ENCODE measurements at regions not wholly inside any gene's neighbourhood (a gene's known extent, or its start where the extent isn't known, plus 50 kb on each side); places are given as distances from the start of the nearest gene placed in this dataset.
"Not testable (repeated sequence)": the region's sequence is repeated elsewhere in the genome, so short reads cannot be mapped to it uniquely, and the experiment has no call there.

GRCh38 chr3:156050918-156051317 lies 69.5 kb upstream of the KCNAB1 start:
- Mint-ChIP-seq H3K36me3 (ENCODE audit: low read depth, unreplicated experiment) (peaks cover 4% of the 10 kb centered on the region), H3K27ac (ENCODE audit: unreplicated experiment) (no peak overlapping the region), H3K9me3 (ENCODE audit: unreplicated experiment) (peaks cover 5% of the 10 kb centered on the region), H3K4me3 (ENCODE audit: unreplicated experiment) (no peak overlapping the region), H3K27me3 (ENCODE audit: unreplicated experiment) (no peaks in the 10 kb centered on the region), H3K4me1 (ENCODE audit: unreplicated experiment) (no peaks in the 10 kb centered on the region)
- DNase-seq (ENCODE audit: low spot score): no peak
- TF ChIP-seq CTCF (IDR thresholded peaks at IDR 0.05; ENCODE audit: unreplicated experiment): no peak

- H3K27ac Mint-ChIP-seq (ENCODE audit: unreplicated experiment): no peak overlapping the region
- DNase-seq (ENCODE audit: low spot score): no peak
- no peak overlapping the region for H3K4me3 Mint-ChIP-seq (ENCODE audit: unreplicated experiment)
- H3K9me3 Mint-ChIP-seq (ENCODE audit: unreplicated experiment): peaks cover 5% of the 10 kb centered on the region
- TF ChIP-seq CTCF (IDR thresholded peaks at IDR 0.05; ENCODE audit: unreplicated experiment): no peak
- no peaks in the 10 kb centered on the region for H3K27me3 Mint-ChIP-seq (ENCODE audit: unreplicated experiment)
- H3K36me3 Mint-ChIP-seq (ENCODE audit: low read depth, unreplicated experiment): peaks cover 4% of the 10 kb centered on the region
- H3K4me1 Mint-ChIP-seq (ENCODE audit: unreplicated experiment): no peaks in the 10 kb centered on the region
These were observed 68.7 kb upstream of the KCNAB1 start for GRCh38 chr3:156051651-156052050.

GRCh38 chr3:156052115-156052514 lies 68.3 kb upstream of the KCNAB1 start:
- no peak for DNase-seq (ENCODE audit: low spot score)
- H3K27ac Mint-ChIP-seq (ENCODE audit: unreplicated experiment): no peak overlapping the region
- TF ChIP-seq CTCF (IDR thresholded peaks at IDR 0.05; ENCODE audit: unreplicated experiment): no peak
- H3K27me3 Mint-ChIP-seq (ENCODE audit: unreplicated experiment): no peaks in the 10 kb centered on the region
- H3K4me3 Mint-ChIP-seq (ENCODE audit: unreplicated experiment): no peak overlapping the region
- peaks cover 4% of the 10 kb centered on the region for H3K36me3 Mint-ChIP-seq (ENCODE audit: low read depth, unreplicated experiment)
- no peaks in the 10 kb centered on the region for H3K4me1 Mint-ChIP-seq (ENCODE audit: unreplicated experiment)
- peaks cover 5% of the 10 kb centered on the region for H3K9me3 Mint-ChIP-seq (ENCODE audit: unreplicated experiment)

GRCh38 chr3:156059950-156060501 lies 60.4 kb upstream of the KCNAB1 start:
- TF ChIP-seq CTCF (IDR thresholded peaks at IDR 0.05; ENCODE audit: unreplicated experiment): no peak
- H3K36me3 Mint-ChIP-seq (ENCODE audit: low read depth, unreplicated experiment): no peaks in the 10 kb centered on the region
- H3K27me3 Mint-ChIP-seq (ENCODE audit: unreplicated experiment): no peaks in the 10 kb centered on the region
- H3K4me1 Mint-ChIP-seq (ENCODE audit: unreplicated experiment): peaks cover 2% of the 10 kb centered on the region
- no peaks in the 10 kb centered on the region for H3K9me3 Mint-ChIP-seq (ENCODE audit: unreplicated experiment)
- no peak overlapping the region for H3K4me3 Mint-ChIP-seq (ENCODE audit: unreplicated experiment)
- DNase-seq (ENCODE audit: low spot score): no peak
- no peak overlapping the region for H3K27ac Mint-ChIP-seq (ENCODE audit: unreplicated experiment)

- not testable (repeated sequence) for H3K36me3 Mint-ChIP-seq (ENCODE audit: low read depth, unreplicated experiment); DNase-seq (ENCODE audit: low spot score); H3K27ac Mint-ChIP-seq (ENCODE audit: unreplicated experiment); H3K4me3 Mint-ChIP-seq (ENCODE audit: unreplicated experiment); H3K9me3 Mint-ChIP-seq (ENCODE audit: unreplicated experiment); H3K4me1 Mint-ChIP-seq (ENCODE audit: unreplicated experiment); H3K27me3 Mint-ChIP-seq (ENCODE audit: unreplicated experiment)
These were observed 52.2 kb upstream of the KCNAB1 start for GRCh38 chr3:156068151-156068550.

Measured in endothelial cell (in vitro differentiated cells).